GM21528 (cell line): ENCODE measurements at regions not wholly inside any gene's neighbourhood (a gene's known extent, or its start where the extent isn't known, plus 50 kb on each side); places are given as distances from the start of the nearest gene placed in this dataset.
"Not testable (repeated sequence)": the region's sequence is repeated elsewhere in the genome, so short reads cannot be mapped to it uniquely, and the experiment has no call there.

Source experiments
- ATAC-seq: cut with Tn5 transposase; IDR thresholded peaks from one replicate; pipeline ENCODE4 v1.9.1; 2021; ENCODE audit warnings: mild to moderate bottlenecking, moderate library complexity; ENCODE audit not compliant: unreplicated experiment, low FRiP score

- no peak for ATAC-seq
Measured at GRCh38 chr15:21262851-21263425, 177.4 kb downstream of the POTEB3 start.

- ATAC-seq = no peak
Measured at GRCh38 chr15:21261965-21262850, 178.1 kb downstream of the POTEB3 start.

- no peak for ATAC-seq
Measured at GRCh38 chr15:21261396-21261964, 178.8 kb downstream of the POTEB3 start.

- ATAC-seq = no peak
Measured at GRCh38 chr15:21260966-21261395, 179.3 kb downstream of the POTEB3 start.

GRCh38 chr15:21258635-21259034, 181.7 kb downstream of the POTEB3 start:
- ATAC-seq = not testable (repeated sequence)

GRCh38 chr15:21249508-21250019, 190.7 kb downstream of the POTEB3 start:
- not testable (repeated sequence) for ATAC-seq
